PC-3 (cell line): ENCODE measurements at regions not wholly inside any gene's neighbourhood (a gene's known extent, or its start where the extent isn't known, plus 50 kb on each side); places are given as distances from the start of the nearest gene placed in this dataset.
"Not testable (repeated sequence)": the region's sequence is repeated elsewhere in the genome, so short reads cannot be mapped to it uniquely, and the experiment has no call there.

Source experiments
- ATAC-seq: fragments of 200-7000 bp; cut with Tn5 transposase; 2 replicates; pipeline ENCODE4 v1.9.1; 2020; ENCODE audit warnings: mild to moderate bottlenecking, moderate library complexity
- BruUV-seq: library from RNA; stranded (reverse); fragments of 400-500 nt; replicated peaks from 2 replicates; lab custom pipeline; 2021; lab: Mats Ljungman, UMichigan
- CTCF ChIA-PET: fragments of 300-600 bp; sonication (Branson Sonifier 250); formaldehyde crosslinking; loops from one replicate; lab custom pipeline; 2022; ENCODE audit warnings: antibody characterized with exemption; lab: Charles Lee
- POLR2A ChIA-PET: fragments of 300-600 bp; sonication (Branson Sonifier 250); formaldehyde crosslinking; loops from one replicate; lab custom pipeline; 2022; ENCODE audit warnings: antibody characterized with exemption; ENCODE audit not compliant: unreplicated experiment; lab: Charles Lee
- DNase-seq: peaks from one replicate; pipeline ENCODE4 v3.0.0-alpha.2; 2015
- H2AFZ ChIP-seq: fragments of 300-600 bp; sonication (generic); 2 replicates; pipeline ENCODE4 v1.6.0; 2016; ENCODE audit warnings: antibody characterized with exemption, low read length
- H3F3A ChIP-seq: fragments of 300-600 bp; sonication (generic); one replicate; pipeline ENCODE4 v1.6.0; 2017; ENCODE audit warnings: antibody characterized with exemption, low read length, control low read depth, mild to moderate bottlenecking; ENCODE audit not compliant: unreplicated experiment
- H3K27ac ChIP-seq: fragments of 300-600 bp; sonication (generic); 2 replicates; pipeline ENCODE4 v1.5.1; 2016; ENCODE audit warnings: mild to moderate bottlenecking, low read length
- H3K27me3 ChIP-seq: fragments of 300-600 bp; sonication (generic); 2 replicates; pipeline ENCODE4 v1.6.1; 2016; ENCODE audit warnings: low read length, mixed read lengths
- H3K36me3 ChIP-seq: fragments of 300-600 bp; sonication (generic); 2 replicates; pipeline ENCODE4 v1.6.1; 2016; ENCODE audit warnings: low read depth, mixed run types, low read length, mixed read lengths
- H3K4me1 ChIP-seq: fragments of 300-600 bp; sonication (generic); 2 replicates; pipeline ENCODE4 v1.5.1; 2016; ENCODE audit warnings: low read length; ENCODE audit not compliant: insufficient read depth
- H3K4me2 ChIP-seq: fragments of 300-600 bp; sonication (generic); 2 replicates; pipeline ENCODE4 v1.6.0; 2016; ENCODE audit warnings: low read length
- H3K4me3 ChIP-seq: fragments of 300-600 bp; sonication (generic); 2 replicates; pipeline ENCODE4 v1.5.1; 2016; ENCODE audit warnings: mild to moderate bottlenecking, low read length, mixed read lengths
- H3K79me2 ChIP-seq: fragments of 300-600 bp; sonication (generic); 2 replicates; pipeline ENCODE4 v1.6.1; 2017; ENCODE audit warnings: low read length, mixed read lengths
- H3K9ac ChIP-seq: fragments of 300-600 bp; sonication (generic); 2 replicates; pipeline ENCODE4 v1.6.0; 2016; ENCODE audit warnings: mild to moderate bottlenecking, low read length
- H3K9me2 ChIP-seq: fragments of 300-600 bp; sonication (generic); replicated peaks from 2 replicates; pipeline ENCODE4 v1.6.1; 2016; ENCODE audit warnings: mixed run types, low read length, mixed read lengths
- H3K9me3 ChIP-seq: fragments of 300-600 bp; sonication (generic); 2 replicates; pipeline ENCODE4 v1.6.1; 2016; ENCODE audit warnings: low read length, mixed read lengths
- H4K20me1 ChIP-seq: fragments of 300-600 bp; sonication (generic); 2 replicates; pipeline ENCODE4 v1.6.1; 2016; ENCODE audit warnings: low read length, mixed read lengths
- EZH2 ChIP-seq: fragments of 300-600 bp; sonication (generic); IDR thresholded peaks from one replicate; pipeline ENCODE4 v1.6.1; 2017; ENCODE audit warnings: antibody characterized with exemption, mild to moderate bottlenecking, low read length; ENCODE audit not compliant: unreplicated experiment
- EZH2phosphoT487 ChIP-seq: fragments of 300-600 bp; sonication (generic); IDR thresholded peaks from 2 replicates; pipeline ENCODE4 v1.6.1; 2018; ENCODE audit warnings: mild to moderate bottlenecking, antibody characterized with exemption, low read length, borderline replicate concordance
- intact Hi-C: fragments of 100-400 bp; cut with micrococcal nuclease; formaldehyde crosslinking; loops from 2 replicates; pipeline ENCODE4 v1.9.0; 2023
- TF ChIP-seq, protein P1 (sequence below): fragments of 300-600 bp; sonication (generic); conservative IDR thresholded peaks from 2 replicates; pipeline ENCODE4 v1.5.1; 2017; ENCODE audit warnings: antibody characterized with exemption, low read depth, mild to moderate bottlenecking, low read length

DNA sequence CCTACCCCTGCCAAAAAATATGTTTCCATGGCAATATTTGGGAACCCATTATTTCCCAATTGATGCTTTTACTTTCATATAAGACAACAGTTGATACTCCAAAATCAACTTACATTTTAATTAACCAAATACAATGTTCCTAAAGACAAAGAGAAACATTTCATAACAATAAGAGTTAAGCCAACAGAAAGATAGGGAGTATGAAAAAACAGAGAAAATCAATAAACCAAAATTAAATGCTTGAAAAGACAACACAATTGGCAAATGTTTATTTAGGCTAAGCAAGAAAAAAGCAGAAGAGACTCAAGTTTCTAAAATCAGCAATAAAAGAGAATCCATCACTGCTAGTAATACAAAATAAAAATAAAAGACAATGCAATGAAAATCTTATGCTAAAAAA is 123.1 kb upstream of the VPREB1 start:
- Histone ChIP-seq H3K9ac (no peak overlapping the region), H3K4me3 (no peak overlapping the region), H3K9me3 (no peaks in the 10 kb centered on the region), H3K27me3 (no peaks in the 10 kb centered on the region; the same call in 1 of the 2 replicates), H3K79me2 (no peaks in the 10 kb centered on the region), H3K27ac (no peak overlapping the region), H2AFZ (no peak overlapping the region), H3K4me2 (no peak overlapping the region), H3K4me1 (no peaks in the 10 kb centered on the region), H3F3A (no peaks in the 10 kb centered on the region), H3K36me3 (no peaks in the 10 kb centered on the region), H3K9me2 (no peaks in the 10 kb centered on the region), H4K20me1 (no peaks in the 10 kb centered on the region)
- TF ChIP-seq EZH2 (no peak), EZH2phosphoT487 (no peak)
- TF ChIP-seq, protein P1, sequence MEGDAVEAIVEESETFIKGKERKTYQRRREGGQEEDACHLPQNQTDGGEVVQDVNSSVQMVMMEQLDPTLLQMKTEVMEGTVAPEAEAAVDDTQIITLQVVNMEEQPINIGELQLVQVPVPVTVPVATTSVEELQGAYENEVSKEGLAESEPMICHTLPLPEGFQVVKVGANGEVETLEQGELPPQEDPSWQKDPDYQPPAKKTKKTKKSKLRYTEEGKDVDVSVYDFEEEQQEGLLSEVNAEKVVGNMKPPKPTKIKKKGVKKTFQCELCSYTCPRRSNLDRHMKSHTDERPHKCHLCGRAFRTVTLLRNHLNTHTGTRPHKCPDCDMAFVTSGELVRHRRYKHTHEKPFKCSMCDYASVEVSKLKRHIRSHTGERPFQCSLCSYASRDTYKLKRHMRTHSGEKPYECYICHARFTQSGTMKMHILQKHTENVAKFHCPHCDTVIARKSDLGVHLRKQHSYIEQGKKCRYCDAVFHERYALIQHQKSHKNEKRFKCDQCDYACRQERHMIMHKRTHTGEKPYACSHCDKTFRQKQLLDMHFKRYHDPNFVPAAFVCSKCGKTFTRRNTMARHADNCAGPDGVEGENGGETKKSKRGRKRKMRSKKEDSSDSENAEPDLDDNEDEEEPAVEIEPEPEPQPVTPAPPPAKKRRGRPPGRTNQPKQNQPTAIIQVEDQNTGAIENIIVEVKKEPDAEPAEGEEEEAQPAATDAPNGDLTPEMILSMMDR: no peak
- ChIA-PET POLR2A (no interaction called here), CTCF (no interaction called here)
- no TSS peak for BruUV-seq
- DNase-seq (no peak), ATAC-seq (no peak)
- intact Hi-C loops: no loop called here

DNA sequence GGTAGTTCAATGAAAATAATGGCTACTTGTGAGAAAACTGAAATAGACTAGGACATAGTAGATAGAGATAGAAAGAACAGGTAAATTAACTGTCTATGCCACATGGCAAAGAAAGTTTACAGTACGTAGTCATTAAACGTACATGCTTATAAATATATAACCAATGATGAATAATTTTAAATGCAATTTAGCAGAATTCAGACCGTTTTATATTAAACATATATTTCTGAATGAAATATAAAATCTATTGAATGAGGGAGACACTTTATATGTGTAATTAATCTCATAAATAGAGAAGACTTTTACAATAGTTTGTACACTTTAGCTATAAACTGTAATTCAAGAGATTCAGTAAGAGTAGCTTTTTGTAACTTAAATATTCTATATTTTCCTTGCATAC is 124.4 kb upstream of the VPREB1 start:
- Histone ChIP-seq H3F3A (no peaks in the 10 kb centered on the region), H4K20me1 (no peaks in the 10 kb centered on the region), H3K4me1 (no peaks in the 10 kb centered on the region), H3K9me3 (no peaks in the 10 kb centered on the region), H2AFZ (no peak overlapping the region), H3K36me3 (no peaks in the 10 kb centered on the region), H3K27ac (no peak overlapping the region), H3K4me2 (no peak overlapping the region), H3K27me3 (no peaks in the 10 kb centered on the region; the same call in 1 of the 2 replicates), H3K9me2 (no peaks in the 10 kb centered on the region), H3K4me3 (no peak overlapping the region), H3K79me2 (no peaks in the 10 kb centered on the region), H3K9ac (no peak overlapping the region)
- DNase-seq (no peak), ATAC-seq (no peak)
- no TSS peak for BruUV-seq
- ChIA-PET POLR2A (no interaction called here), CTCF (interaction anchor here (0.6 kb wide), 1 partner anchor 24 kb away, joined by 3 read pairs; no protein-coding TSS in a partner anchor)
- TF ChIP-seq, protein P1: no peak
- TF ChIP-seq EZH2phosphoT487: no peak
- no peak for TF ChIP-seq EZH2
- intact Hi-C loops: no loop called here

DNA sequence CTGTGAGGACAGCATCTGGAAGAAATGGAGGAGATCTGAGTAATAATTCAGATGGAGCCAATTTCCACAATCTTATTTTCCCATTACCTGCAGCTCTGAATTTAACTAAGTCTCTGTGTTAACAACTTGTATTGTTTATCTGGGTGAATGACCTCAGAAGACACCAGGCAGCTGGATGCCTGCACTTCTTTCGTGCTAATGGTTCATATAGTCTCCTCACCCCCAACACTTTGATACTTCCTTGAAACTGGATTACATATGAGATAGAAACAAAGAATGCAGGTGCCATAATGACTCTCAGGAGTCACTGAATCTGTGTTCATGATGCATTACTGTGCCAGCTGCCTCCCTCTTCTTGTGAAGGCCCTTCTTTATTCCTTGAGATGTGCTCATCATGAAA is 125.6 kb upstream of the VPREB1 start:
- BruUV-seq: no TSS peak
- intact Hi-C loops: no loop called here
- TF ChIP-seq EZH2phosphoT487 (no peak), EZH2 (no peak)
- TF ChIP-seq, protein P1: no peak
- Histone ChIP-seq H2AFZ (no peak overlapping the region), H3K4me3 (no peak overlapping the region), H3K4me2 (no peak overlapping the region), H3K9ac (no peak overlapping the region), H4K20me1 (no peaks in the 10 kb centered on the region), H3K4me1 (no peaks in the 10 kb centered on the region), H3K27me3 (no peaks in the 10 kb centered on the region; the same call in 1 of the 2 replicates), H3K9me2 (no peaks in the 10 kb centered on the region), H3K79me2 (no peaks in the 10 kb centered on the region), H3K9me3 (no peaks in the 10 kb centered on the region), H3K27ac (no peak overlapping the region), H3F3A (no peaks in the 10 kb centered on the region), H3K36me3 (no peaks in the 10 kb centered on the region)
- DNase-seq: no peak
- ATAC-seq: no peak
- ChIA-PET CTCF (no interaction called here), POLR2A (no interaction called here)

DNA sequence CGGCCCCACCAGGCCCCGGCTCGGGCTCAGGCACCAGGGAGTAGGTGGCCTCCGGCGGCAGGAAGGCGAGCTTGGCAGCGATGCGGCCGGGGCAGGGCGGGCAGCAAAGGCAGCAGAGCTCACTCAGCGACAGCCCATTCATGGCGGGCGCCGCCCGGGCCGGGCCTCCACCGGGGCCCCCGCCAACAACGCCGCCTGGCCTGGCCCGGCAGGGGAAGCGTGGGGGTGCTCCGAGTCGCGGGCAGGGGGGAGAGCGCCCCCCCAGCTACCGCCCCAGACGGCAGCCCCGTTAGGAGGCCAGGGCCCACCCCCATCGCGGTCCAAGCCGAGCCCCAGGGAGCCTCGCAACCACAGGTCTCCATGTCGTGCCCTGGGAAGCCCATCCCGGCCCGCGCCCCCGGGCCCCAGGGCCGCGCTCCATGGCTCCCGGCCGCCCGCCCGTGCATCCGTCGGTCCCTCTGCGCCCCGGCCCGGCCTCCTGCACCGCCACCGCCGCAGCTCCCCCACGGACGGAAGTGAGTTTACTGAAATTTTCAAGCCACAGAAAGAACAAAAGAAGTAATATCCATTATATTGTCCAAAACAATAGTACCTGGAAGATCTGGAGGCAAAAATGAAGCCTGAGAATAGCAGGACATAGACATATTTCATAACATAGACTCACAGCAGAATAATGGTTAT is 126.6 kb upstream of the VPREB1 start:
- BruUV-seq, H3K9ac ChIP-seq, H3K9me3 ChIP-seq, H3K9me2 ChIP-seq, H3K36me3 ChIP-seq, intact Hi-C loops, ATAC-seq, H4K20me1 ChIP-seq, H3K4me2 ChIP-seq, H3K27me3 ChIP-seq, H3F3A ChIP-seq, POLR2A ChIA-PET, H3K4me3 ChIP-seq, H2AFZ ChIP-seq, H3K4me1 ChIP-seq, H3K27ac ChIP-seq, DNase-seq, H3K79me2 ChIP-seq: not testable (repeated sequence)
- CTCF ChIA-PET: interaction anchor here (0.6 kb wide), 1 partner anchor 18 kb away, joined by 3 read pairs; no protein-coding TSS in a partner anchor
